ENCODE measurements at regions not wholly inside any gene's neighbourhood (a gene's known extent, or its start where the extent isn't known, plus 50 kb on each side); places are given as distances from the start of the nearest gene placed in this dataset.
"Not testable (repeated sequence)": the region's sequence is repeated elsewhere in the genome, so short reads cannot be mapped to it uniquely, and the experiment has no call there.

DNA sequence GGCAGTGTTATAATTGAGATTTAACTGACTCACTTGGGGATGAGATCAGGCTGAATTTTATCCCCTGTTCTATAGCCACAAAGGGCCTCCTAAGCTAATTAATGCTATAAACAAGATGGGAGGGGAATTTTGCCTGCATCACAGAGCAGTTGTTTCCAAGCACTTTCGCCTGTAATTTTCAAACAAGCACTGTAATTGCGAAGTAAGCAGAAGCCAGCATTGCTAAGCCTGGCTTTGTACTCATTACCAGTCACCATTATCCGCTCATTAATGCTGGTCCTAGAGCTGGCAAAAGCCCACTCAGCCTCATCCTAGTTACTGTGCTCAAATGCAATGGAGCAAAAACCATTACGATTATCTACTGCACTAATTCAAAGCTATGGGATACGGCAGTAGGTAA is 356.6 kb upstream of the UBE2E2 start:
- DNase-seq = no peak

DNA sequence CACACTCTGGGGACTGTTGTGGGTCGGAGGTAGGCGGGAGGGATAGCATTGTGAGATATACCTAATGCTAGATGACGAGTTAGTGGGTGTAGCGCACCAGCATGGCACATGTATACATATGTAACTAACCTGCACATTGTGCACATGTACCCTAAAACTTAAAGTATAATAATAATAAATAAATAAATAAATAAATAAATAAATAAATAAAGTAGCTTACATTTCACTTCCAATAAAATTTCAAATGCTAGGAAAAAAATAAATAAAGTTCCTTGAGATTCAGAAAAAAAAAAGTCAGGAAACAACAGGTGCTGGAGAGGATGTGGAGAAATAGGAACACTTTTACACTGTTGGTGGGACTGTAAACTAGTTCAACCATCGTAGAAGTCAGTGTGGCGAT is 353.5 kb upstream of the UBE2E2 start:
- DNase-seq = not testable (repeated sequence)

DNA sequence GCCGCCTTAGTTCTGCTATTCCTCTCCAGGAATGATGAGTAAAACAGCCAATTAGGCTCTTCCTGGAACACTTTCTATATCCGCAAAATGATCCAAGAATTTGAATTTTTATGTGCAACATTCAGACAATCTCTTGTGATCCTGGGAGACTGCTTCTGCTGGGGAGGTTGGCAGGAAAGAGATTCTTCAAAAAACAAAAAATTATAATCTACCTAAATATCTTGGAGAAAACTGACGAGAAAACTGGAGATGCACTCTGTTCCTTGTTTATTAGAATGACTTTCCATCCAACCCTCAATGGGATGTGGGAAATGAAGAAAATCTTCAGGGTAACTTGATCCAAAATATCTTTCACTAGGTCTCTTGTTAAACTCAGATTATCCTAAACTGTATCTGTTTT is 346.3 kb upstream of the UBE2E2 start:
- no peak for DNase-seq

- no peak for DNase-seq
Observed at GRCh38 chr3:22858486-22858885, 344.6 kb upstream of the UBE2E2 start.

GRCh38 chr3:22859618-22860017 is 343.5 kb upstream of the UBE2E2 start:
- DNase-seq = no peak

DNA sequence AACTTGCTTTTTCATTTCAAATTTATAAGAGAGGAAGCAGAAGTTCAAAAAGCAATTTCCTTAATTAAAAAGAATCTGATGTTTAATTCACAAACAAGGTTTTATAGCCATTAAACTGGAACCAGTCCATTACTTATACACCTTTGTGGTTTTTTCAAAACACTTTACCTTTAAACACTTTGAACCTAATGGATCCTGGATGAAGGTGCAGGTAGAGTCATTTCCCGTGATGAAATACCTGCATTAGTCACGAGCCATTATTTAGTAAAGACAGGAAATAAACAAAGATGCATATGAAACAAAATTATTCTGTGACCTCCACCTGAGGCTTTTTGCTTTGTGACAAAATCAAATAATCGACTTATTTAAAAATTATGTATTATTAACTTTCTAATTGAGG is 341.7 kb upstream of the UBE2E2 start:
- DNase-seq = no peak

DNA sequence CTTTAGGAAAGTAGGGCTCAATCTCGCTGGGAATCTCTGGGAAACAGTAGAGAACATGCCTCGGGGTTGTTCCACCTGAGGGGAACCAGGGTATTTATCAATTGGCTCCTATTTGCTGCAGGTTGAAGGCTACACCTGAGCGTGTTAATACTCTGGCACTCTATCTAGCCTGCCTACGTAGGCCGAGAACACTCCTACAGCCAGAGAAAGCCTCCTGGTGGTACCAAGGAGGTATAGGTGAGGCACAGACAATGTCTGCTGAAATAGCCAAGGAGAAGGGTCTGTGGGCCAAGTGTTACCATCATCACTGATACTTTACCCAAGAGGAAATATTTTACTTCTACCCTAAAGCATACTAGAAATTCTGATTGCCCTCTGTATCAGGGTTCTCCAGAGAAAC is 341.0 kb upstream of the UBE2E2 start:
- DNase-seq = no peak

DNA sequence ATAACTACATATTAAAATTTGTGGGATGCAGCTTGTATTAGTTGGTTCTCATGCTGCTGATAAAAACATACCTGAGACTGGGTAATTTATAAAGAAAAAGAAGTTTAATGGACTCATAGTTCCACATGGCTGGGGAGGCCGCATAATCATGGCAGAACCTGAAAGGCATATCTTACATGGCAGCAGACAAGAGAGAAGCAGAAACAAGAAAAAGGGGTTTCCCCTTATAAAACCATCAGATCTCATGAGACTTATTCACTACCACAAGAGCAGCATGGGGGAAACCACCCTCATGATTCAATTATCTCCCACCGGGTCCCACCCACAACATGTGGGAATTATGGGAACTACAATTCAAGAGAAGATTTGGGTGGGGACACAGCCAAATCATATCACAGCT is 320.3 kb upstream of the UBE2E2 start:
- not testable (repeated sequence) for DNase-seq

DNA sequence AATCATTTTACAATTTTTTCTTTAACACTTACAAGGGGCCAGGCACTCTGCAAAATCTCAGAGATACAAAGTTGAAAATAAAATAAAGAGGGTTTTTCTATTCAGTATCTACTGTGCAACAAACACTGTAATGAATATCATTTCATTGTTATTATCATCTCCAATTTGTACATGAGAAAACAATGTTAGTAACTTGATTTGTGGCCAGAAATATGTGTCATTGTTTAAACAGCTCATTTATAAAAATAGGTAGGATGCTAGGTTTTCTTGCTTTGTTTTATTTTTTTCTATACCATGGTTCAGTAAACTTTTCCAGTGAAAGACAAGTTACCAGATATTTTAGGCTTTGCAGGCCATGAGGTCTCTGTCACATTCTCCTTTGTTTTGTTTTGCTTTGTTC is 318.1 kb upstream of the UBE2E2 start:
- no peak for DNase-seq

DNA sequence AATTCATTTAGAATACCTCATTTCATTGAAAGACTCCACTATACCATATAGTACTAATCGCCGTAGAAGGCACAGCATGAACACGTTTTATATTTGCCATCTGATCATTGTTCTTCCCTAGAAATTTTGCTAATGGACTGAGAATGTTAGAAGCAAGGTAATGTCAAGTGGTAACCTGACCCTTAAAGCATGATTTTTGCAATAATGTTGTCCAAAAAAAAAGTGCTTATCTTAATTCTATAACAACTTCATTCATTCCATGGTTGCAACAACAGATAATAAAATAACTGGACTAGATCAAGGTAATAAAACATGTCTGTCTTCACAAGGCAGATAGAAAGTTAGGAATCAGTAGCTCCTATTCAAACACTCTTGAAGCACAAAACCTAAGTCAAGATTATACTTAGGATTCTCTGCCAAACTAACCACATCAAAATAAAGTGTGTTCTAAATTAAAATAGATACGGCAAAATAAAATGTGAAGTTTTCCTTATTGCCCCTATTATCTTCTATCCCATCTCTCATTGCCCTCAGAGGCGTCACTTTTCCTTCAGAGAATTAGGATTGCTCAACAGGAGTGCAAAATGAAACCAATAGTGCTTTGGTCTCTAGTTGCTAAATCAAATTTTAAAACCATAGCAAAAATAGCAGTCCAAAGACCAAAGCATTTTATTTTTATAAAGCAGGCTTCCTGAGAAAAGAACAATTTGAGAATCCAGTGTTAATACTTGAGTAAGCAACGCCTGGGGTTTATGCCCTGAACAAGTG is 317.4 kb upstream of the UBE2E2 start:
- DNase-seq = no peak

GRCh38 chr3:22886439-22887068 is 316.6 kb upstream of the UBE2E2 start:
- DNase-seq = no peak

DNA sequence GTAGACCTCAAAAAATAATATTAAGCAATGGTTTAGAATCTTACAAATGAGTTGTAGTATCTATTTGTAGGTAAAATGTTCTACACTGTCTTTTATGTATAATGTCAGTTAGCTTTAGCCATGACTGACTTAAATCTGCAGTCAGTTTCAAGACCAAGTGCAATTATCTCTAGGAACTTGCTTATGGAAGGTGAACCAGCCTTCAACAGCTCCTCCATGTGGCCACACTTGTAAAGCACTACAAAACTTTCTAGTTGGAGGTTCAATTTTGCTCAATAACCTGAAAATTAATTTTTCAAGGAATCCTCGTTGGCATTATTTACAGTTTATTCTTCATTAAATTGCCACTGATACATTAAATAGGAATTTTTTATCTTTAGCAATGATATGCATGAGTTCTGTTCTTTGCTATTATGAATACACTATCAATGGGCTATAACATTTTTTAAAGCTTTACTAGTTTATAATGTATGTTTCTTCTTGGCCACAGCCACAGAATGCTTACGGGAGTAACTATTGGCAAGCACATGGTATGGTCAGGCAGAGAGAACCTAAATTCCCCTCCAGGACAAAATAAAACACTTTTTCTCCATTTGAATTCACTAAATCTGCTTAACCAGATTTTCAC is 315.3 kb upstream of the UBE2E2 start:
- DNase-seq = no peak

DNA sequence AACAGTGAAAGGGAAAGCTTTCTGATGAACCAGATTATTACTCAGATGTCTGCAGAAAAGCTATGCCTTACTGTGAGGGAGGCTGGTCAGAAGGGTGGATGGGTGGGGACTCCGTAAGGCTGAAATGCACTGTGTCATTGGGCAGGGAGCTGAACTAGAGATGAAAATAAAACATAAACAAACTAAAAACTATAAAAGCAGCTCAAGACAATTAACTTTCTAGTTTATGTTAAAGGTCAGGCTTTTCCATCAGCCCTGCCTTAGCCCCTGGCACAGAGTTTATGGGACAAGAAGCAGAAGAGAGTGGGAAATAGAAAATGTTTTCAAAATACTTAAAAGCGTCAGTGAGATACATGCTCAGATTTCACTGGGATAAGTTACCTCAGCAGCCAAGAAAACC is 310.0 kb upstream of the UBE2E2 start:
- no peak for DNase-seq

GRCh38 chr3:22893644-22894325 is 309.3 kb upstream of the UBE2E2 start:
- no peak for DNase-seq

DNA sequence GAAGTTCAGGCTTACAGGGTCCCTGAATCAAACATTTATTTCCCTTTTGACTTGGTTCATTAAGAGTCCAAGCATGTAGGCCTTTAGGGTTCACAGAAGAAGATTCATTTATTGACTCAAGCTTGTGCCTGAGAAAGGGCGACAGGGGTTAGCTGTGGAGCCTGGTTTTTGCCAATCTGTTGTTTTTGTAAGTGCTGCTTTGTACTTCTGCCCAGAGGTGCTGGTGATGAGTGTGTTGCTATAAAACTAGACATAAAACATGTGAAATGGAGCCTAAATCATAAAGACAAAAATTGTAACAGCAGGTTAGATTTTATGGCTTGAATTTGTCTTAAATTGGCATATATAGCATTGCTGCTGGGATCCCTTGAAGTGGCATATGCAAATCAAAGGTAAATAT is 308.3 kb upstream of the UBE2E2 start:
- no peak for DNase-seq

DNA sequence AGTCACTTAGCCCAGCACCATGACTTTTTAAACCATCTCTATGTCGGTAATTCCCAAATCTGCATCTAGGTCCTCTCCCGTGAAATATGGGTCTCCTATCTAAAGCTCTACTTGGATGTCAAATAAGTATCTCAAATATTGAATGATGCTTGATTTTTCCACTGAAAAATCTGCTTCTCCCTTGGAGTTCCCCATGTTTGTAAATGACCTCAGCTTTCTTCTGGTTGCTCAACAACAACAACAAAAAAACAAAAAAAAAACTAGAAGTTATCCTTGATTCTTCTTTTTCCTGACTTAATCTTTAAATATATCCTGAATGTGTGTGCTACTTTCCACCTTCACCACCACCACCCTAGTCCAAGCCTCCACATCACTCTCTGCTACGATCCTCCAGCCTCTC is 307.5 kb upstream of the UBE2E2 start:
- DNase-seq = no peak

GRCh38 chr3:22898558-22898957 is 304.6 kb upstream of the UBE2E2 start:
- no peak for DNase-seq

DNA sequence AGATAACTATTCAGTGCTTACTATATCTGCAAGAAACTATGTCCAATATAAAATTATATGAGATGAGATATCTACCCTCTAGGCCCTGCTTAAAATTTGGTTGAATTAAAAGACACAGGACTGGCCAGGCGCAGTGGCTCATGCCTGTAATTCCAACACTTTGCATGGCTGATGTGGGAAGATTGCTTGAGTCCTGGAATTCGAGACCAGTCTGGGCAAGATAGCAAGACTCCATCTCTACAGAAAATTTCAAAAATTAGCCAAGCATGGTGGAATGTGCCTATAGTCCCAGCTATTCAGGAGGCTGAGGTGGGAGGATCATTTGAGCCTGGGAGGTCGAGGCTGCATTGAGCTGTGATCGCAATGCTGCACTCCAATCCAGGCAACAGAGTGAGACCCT is 303.7 kb upstream of the UBE2E2 start:
- no peak for DNase-seq

DNA sequence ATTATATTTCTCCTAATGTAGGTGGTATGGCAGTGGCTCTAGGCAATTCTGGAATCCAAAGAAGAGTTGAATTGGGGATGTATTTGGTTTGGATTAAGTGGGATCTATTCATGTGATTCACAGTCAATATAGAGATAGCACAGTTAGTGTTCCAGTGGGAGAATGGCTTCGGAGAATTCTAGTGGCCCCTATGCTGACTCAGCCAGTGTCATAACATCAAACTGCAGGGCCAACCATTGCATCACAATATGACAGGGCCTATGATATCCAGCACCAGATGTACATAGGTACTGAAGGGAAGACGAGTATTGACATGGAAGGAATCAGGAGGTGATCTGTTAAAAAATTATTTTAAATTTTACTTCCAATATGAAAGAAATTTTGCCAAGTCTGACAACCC is 302.8 kb upstream of the UBE2E2 start:
- DNase-seq = no peak

GRCh38 chr3:22901684-22902083 is 301.4 kb upstream of the UBE2E2 start:
- no peak for DNase-seq

DNA sequence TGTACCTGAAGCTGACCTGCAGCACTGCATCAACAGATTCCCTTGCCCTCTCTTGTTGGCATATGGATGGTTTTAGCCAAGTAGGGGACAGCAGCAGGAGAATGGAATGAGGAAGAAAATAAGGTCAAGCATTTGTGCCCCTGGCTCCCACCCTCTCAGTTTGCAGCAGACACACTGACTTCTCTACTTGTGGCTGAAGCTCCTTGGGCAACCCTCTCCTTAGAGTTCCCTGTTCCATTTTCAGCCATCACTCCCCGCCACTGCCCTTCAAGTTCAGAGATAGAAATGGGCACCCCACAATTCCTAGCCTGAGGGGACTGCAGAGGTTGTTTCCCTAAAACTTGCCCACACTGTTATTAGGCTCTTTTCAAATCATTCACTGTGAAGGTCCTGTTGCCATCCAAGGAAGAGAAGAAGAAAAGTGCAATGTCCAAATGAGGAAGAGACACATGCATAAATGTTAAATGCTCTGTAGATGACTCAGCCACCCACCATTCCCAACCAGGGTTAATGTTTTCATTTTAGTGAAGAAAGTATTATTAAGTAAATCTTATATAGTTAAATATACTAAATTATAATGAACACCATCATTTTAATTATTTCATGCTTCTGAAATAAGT is 295.9 kb upstream of the UBE2E2 start:
- DNase-seq = no peak

DNA sequence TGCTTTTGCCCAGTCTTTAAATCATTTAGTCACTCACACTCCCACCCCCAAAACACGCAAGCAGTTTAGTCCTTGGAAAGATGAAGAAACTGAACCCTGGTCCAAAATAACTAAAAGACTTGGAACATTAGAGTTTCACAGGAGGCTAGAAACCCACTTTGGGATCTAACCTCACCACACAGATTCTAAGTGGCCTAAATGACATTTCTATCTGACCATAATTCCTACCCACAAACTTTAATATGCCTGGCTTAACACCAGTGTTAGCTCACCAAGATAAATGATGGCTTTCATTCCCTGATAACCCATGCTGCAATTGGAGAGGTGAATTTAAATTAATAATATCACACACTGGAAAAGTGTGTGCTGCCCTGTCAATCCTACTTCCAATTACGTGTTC is 295.3 kb upstream of the UBE2E2 start:
- DNase-seq = no peak

- no peak for DNase-seq
Observed at GRCh38 chr3:22908989-22909507, 294.1 kb upstream of the UBE2E2 start.
